ENCODE measurements at regions not wholly inside any gene's neighbourhood (a gene's known extent, or its start where the extent isn't known, plus 50 kb on each side); places are given as distances from the start of the nearest gene placed in this dataset.

DNA sequence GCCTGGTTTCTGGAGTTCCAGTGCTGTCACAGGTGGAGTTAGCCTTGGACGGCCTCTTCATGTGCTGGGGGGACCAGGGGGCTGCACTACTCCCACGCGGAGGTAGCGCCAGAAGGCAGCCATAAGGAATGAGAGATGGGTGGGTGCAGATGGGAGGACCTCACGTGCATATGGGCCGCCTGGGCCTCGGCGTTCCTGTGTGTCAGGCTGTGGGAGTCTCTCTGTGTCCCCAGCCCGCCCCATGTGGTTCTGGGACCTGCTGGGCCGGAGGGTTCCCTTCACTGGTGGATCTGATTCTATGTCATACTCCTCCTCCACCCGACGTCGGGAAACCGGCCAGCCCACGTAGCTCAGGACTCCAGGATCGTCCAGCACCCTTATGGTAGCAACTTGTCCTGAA, 149.0 kb upstream of the SOX1 start:
- TF ChIP-seq ESRRA (IDR thresholded peaks at IDR 0.05; ENCODE audit: borderline replicate concordance, low read length) (no peak), POLR2A (IDR thresholded peaks at IDR 0.05; ENCODE audit: low read length) (no peak), HOXB13 (CRISPR knock-in tag; IDR thresholded peaks at IDR 0.05; ENCODE audit: low read depth) (no peak), SREBF2 (IDR thresholded peaks at IDR 0.05) (no peak), RAD21 (conservative IDR thresholded peaks at IDR 0.05 in 1 of 2, IDR thresholded peaks at IDR 0.05 in 1 of 2) (no peak)
- TF ChIP-seq, protein P1, sequence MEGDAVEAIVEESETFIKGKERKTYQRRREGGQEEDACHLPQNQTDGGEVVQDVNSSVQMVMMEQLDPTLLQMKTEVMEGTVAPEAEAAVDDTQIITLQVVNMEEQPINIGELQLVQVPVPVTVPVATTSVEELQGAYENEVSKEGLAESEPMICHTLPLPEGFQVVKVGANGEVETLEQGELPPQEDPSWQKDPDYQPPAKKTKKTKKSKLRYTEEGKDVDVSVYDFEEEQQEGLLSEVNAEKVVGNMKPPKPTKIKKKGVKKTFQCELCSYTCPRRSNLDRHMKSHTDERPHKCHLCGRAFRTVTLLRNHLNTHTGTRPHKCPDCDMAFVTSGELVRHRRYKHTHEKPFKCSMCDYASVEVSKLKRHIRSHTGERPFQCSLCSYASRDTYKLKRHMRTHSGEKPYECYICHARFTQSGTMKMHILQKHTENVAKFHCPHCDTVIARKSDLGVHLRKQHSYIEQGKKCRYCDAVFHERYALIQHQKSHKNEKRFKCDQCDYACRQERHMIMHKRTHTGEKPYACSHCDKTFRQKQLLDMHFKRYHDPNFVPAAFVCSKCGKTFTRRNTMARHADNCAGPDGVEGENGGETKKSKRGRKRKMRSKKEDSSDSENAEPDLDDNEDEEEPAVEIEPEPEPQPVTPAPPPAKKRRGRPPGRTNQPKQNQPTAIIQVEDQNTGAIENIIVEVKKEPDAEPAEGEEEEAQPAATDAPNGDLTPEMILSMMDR (IDR thresholded peaks at IDR 0.05): no peak
- TF ChIP-seq, protein P2, sequence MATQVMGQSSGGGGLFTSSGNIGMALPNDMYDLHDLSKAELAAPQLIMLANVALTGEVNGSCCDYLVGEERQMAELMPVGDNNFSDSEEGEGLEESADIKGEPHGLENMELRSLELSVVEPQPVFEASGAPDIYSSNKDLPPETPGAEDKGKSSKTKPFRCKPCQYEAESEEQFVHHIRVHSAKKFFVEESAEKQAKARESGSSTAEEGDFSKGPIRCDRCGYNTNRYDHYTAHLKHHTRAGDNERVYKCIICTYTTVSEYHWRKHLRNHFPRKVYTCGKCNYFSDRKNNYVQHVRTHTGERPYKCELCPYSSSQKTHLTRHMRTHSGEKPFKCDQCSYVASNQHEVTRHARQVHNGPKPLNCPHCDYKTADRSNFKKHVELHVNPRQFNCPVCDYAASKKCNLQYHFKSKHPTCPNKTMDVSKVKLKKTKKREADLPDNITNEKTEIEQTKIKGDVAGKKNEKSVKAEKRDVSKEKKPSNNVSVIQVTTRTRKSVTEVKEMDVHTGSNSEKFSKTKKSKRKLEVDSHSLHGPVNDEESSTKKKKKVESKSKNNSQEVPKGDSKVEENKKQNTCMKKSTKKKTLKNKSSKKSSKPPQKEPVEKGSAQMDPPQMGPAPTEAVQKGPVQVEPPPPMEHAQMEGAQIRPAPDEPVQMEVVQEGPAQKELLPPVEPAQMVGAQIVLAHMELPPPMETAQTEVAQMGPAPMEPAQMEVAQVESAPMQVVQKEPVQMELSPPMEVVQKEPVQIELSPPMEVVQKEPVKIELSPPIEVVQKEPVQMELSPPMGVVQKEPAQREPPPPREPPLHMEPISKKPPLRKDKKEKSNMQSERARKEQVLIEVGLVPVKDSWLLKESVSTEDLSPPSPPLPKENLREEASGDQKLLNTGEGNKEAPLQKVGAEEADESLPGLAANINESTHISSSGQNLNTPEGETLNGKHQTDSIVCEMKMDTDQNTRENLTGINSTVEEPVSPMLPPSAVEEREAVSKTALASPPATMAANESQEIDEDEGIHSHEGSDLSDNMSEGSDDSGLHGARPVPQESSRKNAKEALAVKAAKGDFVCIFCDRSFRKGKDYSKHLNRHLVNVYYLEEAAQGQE (IDR thresholded peaks at IDR 0.05): no peak

Data from A549 (cell line).